GM18858 (cell line): ENCODE measurements at regions not wholly inside any gene's neighbourhood (a gene's known extent, or its start where the extent isn't known, plus 50 kb on each side); places are given as distances from the start of the nearest gene placed in this dataset.

Experiments
- ATAC-seq: cut with Tn5 transposase; IDR thresholded peaks from one replicate; pipeline ENCODE4 v1.9.1; 2021; ENCODE audit not compliant: unreplicated experiment

- no peak for ATAC-seq
These were observed 823.1 kb downstream of the DIAPH3 start for GRCh38 chr13:59340581-59340980.

GRCh38 chr13:59342400-59342799 is 821.3 kb downstream of the DIAPH3 start:
- no peak for ATAC-seq

- no peak for ATAC-seq
These were observed 820.6 kb downstream of the DIAPH3 start for GRCh38 chr13:59343132-59343531.

GRCh38 chr13:59343993-59344822 is 819.5 kb downstream of the DIAPH3 start:
- no peak for ATAC-seq

- no peak for ATAC-seq
These were observed 818.4 kb downstream of the DIAPH3 start for GRCh38 chr13:59345311-59345710.

GRCh38 chr13:59346999-59347723 is 816.6 kb downstream of the DIAPH3 start:
- no peak for ATAC-seq

GRCh38 chr13:59348617-59349016 is 815.1 kb downstream of the DIAPH3 start:
- no peak for ATAC-seq

- ATAC-seq: no peak
These were observed 811.1 kb downstream of the DIAPH3 start for GRCh38 chr13:59352600-59352999.

- peak; percentile 59 for ATAC-seq
These were observed 808.9 kb downstream of the DIAPH3 start for GRCh38 chr13:59354665-59355369.

- ATAC-seq: no peak
These were observed 807.1 kb downstream of the DIAPH3 start for GRCh38 chr13:59356607-59357006.

GRCh38 chr13:59358014-59358413 is 805.7 kb downstream of the DIAPH3 start:
- ATAC-seq: no peak

- ATAC-seq: peak; percentile 79
These were observed 803.6 kb downstream of the DIAPH3 start for GRCh38 chr13:59360108-59360507.

GRCh38 chr13:59360916-59361315 is 802.8 kb downstream of the DIAPH3 start:
- no peak for ATAC-seq

- no peak for ATAC-seq
These were observed 800.4 kb downstream of the DIAPH3 start for GRCh38 chr13:59363313-59363712.

GRCh38 chr13:59363947-59364346 is 799.8 kb downstream of the DIAPH3 start:
- no peak for ATAC-seq

- ATAC-seq: no peak
These were observed 799.1 kb downstream of the DIAPH3 start for GRCh38 chr13:59364641-59365085.

GRCh38 chr13:59367467-59367866 is 796.3 kb downstream of the DIAPH3 start:
- no peak for ATAC-seq

- ATAC-seq: no peak
These were observed 795.8 kb downstream of the DIAPH3 start for GRCh38 chr13:59367904-59368303.

GRCh38 chr13:59368693-59369092 is 795.0 kb downstream of the DIAPH3 start:
- no peak for ATAC-seq

GRCh38 chr13:59371229-59371628 is 792.5 kb downstream of the DIAPH3 start:
- ATAC-seq: no peak

GRCh38 chr13:59373341-59373740 is 790.4 kb downstream of the DIAPH3 start:
- ATAC-seq: no peak

GRCh38 chr13:59374691-59375090 is 789.0 kb downstream of the DIAPH3 start:
- no peak for ATAC-seq
